ENCODE measurements at regions not wholly inside any gene's neighbourhood (a gene's known extent, or its start where the extent isn't known, plus 50 kb on each side); places are given as distances from the start of the nearest gene placed in this dataset.
A peak's percentile ranks its signal among the peaks of the same experiment; 100 is the strongest.

- no peaks in the 10 kb centered on the region for H3K4me1 ChIP-seq (ENCODE audit: control extremely low read depth in 1 of 4, control insufficient read depth in 4 of 4, insufficient read depth in 4 of 4, low read length in 3 of 4)
- H3K27me3 ChIP-seq (replicated peaks in 2 of 5; ENCODE audit: control insufficient read depth in 4 of 5, insufficient read depth in 5 of 5, low read length in 4 of 5), result no peaks in the 10 kb centered on the region
- no peaks in the 10 kb centered on the region for H3K36me3 ChIP-seq (ENCODE audit: control insufficient read depth in 4 of 4, insufficient read depth in 4 of 4, low read length in 3 of 4)
- ChIA-PET POLR2A (no interaction called here), CTCF (no interaction called here)
- H3K27ac ChIP-seq (ENCODE audit: insufficient read depth in 1 of 2, low read depth in 1 of 2, low read length in 2 of 2, poor library complexity in 1 of 2, severe bottlenecking in 2 of 2), result no peak overlapping the region
- peaks cover 0 to 8% (median 0%) of the 10 kb centered on the region in 5 experiments for H3K9me3 ChIP-seq (ENCODE audit: control extremely low read depth in 1 of 5, control insufficient read depth in 4 of 5, insufficient read depth in 2 of 5, low read depth in 1 of 5, low read length in 4 of 5)
- no CpG with 5 or more reads among the region's 3 CpGs for WGBS (ENCODE audit: insufficient coverage)
- no peak for DNase-seq
- no peak overlapping the region for H3K4me3 ChIP-seq (ENCODE audit: control insufficient read depth in 1 of 7, extremely low read depth in 1 of 7, insufficient read depth in 4 of 7, low read depth in 2 of 7, low read length in 6 of 7)
These were observed 1255.9 kb downstream of the JRKL start for GRCh38 chr11:97645736-97646135.

- CTCF ChIA-PET, result no interaction called here
- WGBS (ENCODE audit: insufficient coverage), result no CpG with 5 or more reads among the region's 2 CpGs
- Histone ChIP-seq H3K27me3 (replicated peaks in 2 of 5; ENCODE audit: control insufficient read depth in 4 of 5, insufficient read depth in 5 of 5, low read length in 4 of 5) (no peaks in the 10 kb centered on the region), H3K4me3 (ENCODE audit: control insufficient read depth in 1 of 7, extremely low read depth in 1 of 7, insufficient read depth in 4 of 7, low read depth in 2 of 7, low read length in 6 of 7) (no peak overlapping the region), H3K9me3 (ENCODE audit: control extremely low read depth in 1 of 5, control insufficient read depth in 4 of 5, insufficient read depth in 2 of 5, low read depth in 1 of 5, low read length in 4 of 5) (peaks cover 0 to 7% (median 0%) of the 10 kb centered on the region in 5 experiments), H3K4me1 (ENCODE audit: control extremely low read depth in 1 of 4, control insufficient read depth in 4 of 4, insufficient read depth in 4 of 4, low read length in 3 of 4) (no peaks in the 10 kb centered on the region), H3K27ac (ENCODE audit: insufficient read depth in 1 of 2, low read depth in 1 of 2, low read length in 2 of 2, poor library complexity in 1 of 2, severe bottlenecking in 2 of 2) (no peak overlapping the region), H3K36me3 (ENCODE audit: control insufficient read depth in 4 of 4, insufficient read depth in 4 of 4, low read length in 3 of 4) (no peaks in the 10 kb centered on the region)
- POLR2A ChIA-PET, result no interaction called here
- no peak for DNase-seq
These were observed 1266.5 kb downstream of the JRKL start for GRCh38 chr11:97656356-97656755.

GRCh38 chr11:97657852-97658251 is 1268.0 kb downstream of the JRKL start:
- Histone ChIP-seq H3K36me3 (ENCODE audit: control insufficient read depth in 4 of 4, insufficient read depth in 4 of 4, low read length in 3 of 4) (no peaks in the 10 kb centered on the region), H3K27me3 (replicated peaks in 2 of 5; ENCODE audit: control insufficient read depth in 4 of 5, insufficient read depth in 5 of 5, low read length in 4 of 5) (no peaks in the 10 kb centered on the region), H3K4me3 (ENCODE audit: control insufficient read depth in 1 of 7, extremely low read depth in 1 of 7, insufficient read depth in 4 of 7, low read depth in 2 of 7, low read length in 6 of 7) (no peak overlapping the region), H3K27ac (ENCODE audit: insufficient read depth in 1 of 2, low read depth in 1 of 2, low read length in 2 of 2, poor library complexity in 1 of 2, severe bottlenecking in 2 of 2) (no peak overlapping the region), H3K9me3 (ENCODE audit: control extremely low read depth in 1 of 5, control insufficient read depth in 4 of 5, insufficient read depth in 2 of 5, low read depth in 1 of 5, low read length in 4 of 5) (no peaks in the 10 kb centered on the region), H3K4me1 (ENCODE audit: control extremely low read depth in 1 of 4, control insufficient read depth in 4 of 4, insufficient read depth in 4 of 4, low read length in 3 of 4) (no peaks in the 10 kb centered on the region)
- POLR2A ChIA-PET, result no interaction called here
- CTCF ChIA-PET, result no interaction called here
- DNase-seq, result no peak
- WGBS (ENCODE audit: insufficient coverage), result 100% methylated on average over 4 of the region's 7 CpGs

- no peaks in the 10 kb centered on the region for H3K27me3 ChIP-seq (replicated peaks in 2 of 5; ENCODE audit: control insufficient read depth in 4 of 5, insufficient read depth in 5 of 5, low read length in 4 of 5)
- DNase-seq, result no peak
- H3K4me1 ChIP-seq (ENCODE audit: control extremely low read depth in 1 of 4, control insufficient read depth in 4 of 4, insufficient read depth in 4 of 4, low read length in 3 of 4), result no peaks in the 10 kb centered on the region
- ChIA-PET POLR2A (interaction anchor here (0.5 kb wide), 1 partner anchor 22 kb away, joined by 3 read pairs; no protein-coding TSS in a partner anchor), CTCF (interaction anchor here (0.8 kb wide), 1 partner anchor 11 kb away, joined by 3 read pairs; no protein-coding TSS in a partner anchor)
- 95% methylated on average over 17 of the region's 20 CpGs for WGBS (ENCODE audit: insufficient coverage)
- peaks cover 0 to 2% (median 0%) of the 10 kb centered on the region in 5 experiments for H3K9me3 ChIP-seq (ENCODE audit: control extremely low read depth in 1 of 5, control insufficient read depth in 4 of 5, insufficient read depth in 2 of 5, low read depth in 1 of 5, low read length in 4 of 5)
- H3K36me3 ChIP-seq (ENCODE audit: control insufficient read depth in 4 of 4, insufficient read depth in 4 of 4, low read length in 3 of 4), result no peaks in the 10 kb centered on the region
- H3K27ac ChIP-seq (ENCODE audit: insufficient read depth in 1 of 2, low read depth in 1 of 2, low read length in 2 of 2, poor library complexity in 1 of 2, severe bottlenecking in 2 of 2), result no peak overlapping the region
- no peak overlapping the region for H3K4me3 ChIP-seq (ENCODE audit: control insufficient read depth in 1 of 7, extremely low read depth in 1 of 7, insufficient read depth in 4 of 7, low read depth in 2 of 7, low read length in 6 of 7)
These were observed 1277.2 kb downstream of the JRKL start for GRCh38 chr11:97667057-97667456.

- Histone ChIP-seq H3K4me3 (ENCODE audit: control insufficient read depth in 1 of 7, extremely low read depth in 1 of 7, insufficient read depth in 4 of 7, low read depth in 2 of 7, low read length in 6 of 7) (no peak overlapping the region), H3K27me3 (replicated peaks in 2 of 5; ENCODE audit: control insufficient read depth in 4 of 5, insufficient read depth in 5 of 5, low read length in 4 of 5) (no peaks in the 10 kb centered on the region), H3K36me3 (ENCODE audit: control insufficient read depth in 4 of 4, insufficient read depth in 4 of 4, low read length in 3 of 4) (no peaks in the 10 kb centered on the region), H3K4me1 (ENCODE audit: control extremely low read depth in 1 of 4, control insufficient read depth in 4 of 4, insufficient read depth in 4 of 4, low read length in 3 of 4) (peaks cover 0 to 4% (median under 1%) of the 10 kb centered on the region in 4 experiments), H3K9me3 (ENCODE audit: control extremely low read depth in 1 of 5, control insufficient read depth in 4 of 5, insufficient read depth in 2 of 5, low read depth in 1 of 5, low read length in 4 of 5) (peaks cover 0 to 3% (median 0%) of the 10 kb centered on the region in 5 experiments), H3K27ac (ENCODE audit: insufficient read depth in 1 of 2, low read depth in 1 of 2, low read length in 2 of 2, poor library complexity in 1 of 2, severe bottlenecking in 2 of 2) (no peak overlapping the region)
- CTCF ChIA-PET, result no interaction called here
- POLR2A ChIA-PET, result no interaction called here
- 23% methylated on average over 2 of the region's 2 CpGs for WGBS (ENCODE audit: insufficient coverage)
- peak in 2 of 3 donors; percentile 22 to 50 for DNase-seq
These were observed 1293.9 kb downstream of the JRKL start for GRCh38 chr11:97683733-97684132.

- H3K4me1 ChIP-seq (ENCODE audit: control extremely low read depth in 1 of 4, control insufficient read depth in 4 of 4, insufficient read depth in 4 of 4, low read length in 3 of 4), result peaks cover 0 to 4% (median under 1%) of the 10 kb centered on the region in 4 experiments
- H3K27me3 ChIP-seq (replicated peaks in 2 of 5; ENCODE audit: control insufficient read depth in 4 of 5, insufficient read depth in 5 of 5, low read length in 4 of 5), result no peaks in the 10 kb centered on the region
- no peaks in the 10 kb centered on the region for H3K36me3 ChIP-seq (ENCODE audit: control insufficient read depth in 4 of 4, insufficient read depth in 4 of 4, low read length in 3 of 4)
- DNase-seq, result no peak
- ChIA-PET POLR2A (no interaction called here), CTCF (no interaction called here)
- no peak overlapping the region for H3K27ac ChIP-seq (ENCODE audit: insufficient read depth in 1 of 2, low read depth in 1 of 2, low read length in 2 of 2, poor library complexity in 1 of 2, severe bottlenecking in 2 of 2)
- no peak overlapping the region for H3K4me3 ChIP-seq (ENCODE audit: control insufficient read depth in 1 of 7, extremely low read depth in 1 of 7, insufficient read depth in 4 of 7, low read depth in 2 of 7, low read length in 6 of 7)
- 100% methylated on average over 2 of the region's 5 CpGs for WGBS (ENCODE audit: insufficient coverage)
- no peaks in the 10 kb centered on the region for H3K9me3 ChIP-seq (ENCODE audit: control extremely low read depth in 1 of 5, control insufficient read depth in 4 of 5, insufficient read depth in 2 of 5, low read depth in 1 of 5, low read length in 4 of 5)
These were observed 1295.0 kb downstream of the JRKL start for GRCh38 chr11:97684486-97685439.

GRCh38 chr11:97685695-97686094 is 1295.9 kb downstream of the JRKL start:
- H3K9me3 ChIP-seq (ENCODE audit: control extremely low read depth in 1 of 5, control insufficient read depth in 4 of 5, insufficient read depth in 2 of 5, low read depth in 1 of 5, low read length in 4 of 5), result no peaks in the 10 kb centered on the region
- H3K4me3 ChIP-seq (ENCODE audit: control insufficient read depth in 1 of 7, extremely low read depth in 1 of 7, insufficient read depth in 4 of 7, low read depth in 2 of 7, low read length in 6 of 7), result no peak overlapping the region
- DNase-seq, result no peak
- H3K27me3 ChIP-seq (replicated peaks in 2 of 5; ENCODE audit: control insufficient read depth in 4 of 5, insufficient read depth in 5 of 5, low read length in 4 of 5), result no peaks in the 10 kb centered on the region
- ChIA-PET POLR2A (no interaction called here), CTCF (no interaction called here)
- no peaks in the 10 kb centered on the region for H3K36me3 ChIP-seq (ENCODE audit: control insufficient read depth in 4 of 4, insufficient read depth in 4 of 4, low read length in 3 of 4)
- WGBS (ENCODE audit: insufficient coverage), result 100% methylated on average over 2 of the region's 2 CpGs
- H3K4me1 ChIP-seq (ENCODE audit: control extremely low read depth in 1 of 4, control insufficient read depth in 4 of 4, insufficient read depth in 4 of 4, low read length in 3 of 4), result peaks cover 0 to 4% (median under 1%) of the 10 kb centered on the region in 4 experiments
- no peak overlapping the region for H3K27ac ChIP-seq (ENCODE audit: insufficient read depth in 1 of 2, low read depth in 1 of 2, low read length in 2 of 2, poor library complexity in 1 of 2, severe bottlenecking in 2 of 2)

All from common myeloid progenitor, CD34-positive (primary cell).